ENCODE measurements at regions not wholly inside any gene's neighbourhood (a gene's known extent, or its start where the extent isn't known, plus 50 kb on each side); places are given as distances from the start of the nearest gene placed in this dataset.
"Not testable (repeated sequence)": the region's sequence is repeated elsewhere in the genome, so short reads cannot be mapped to it uniquely, and the experiment has no call there.

DNA sequence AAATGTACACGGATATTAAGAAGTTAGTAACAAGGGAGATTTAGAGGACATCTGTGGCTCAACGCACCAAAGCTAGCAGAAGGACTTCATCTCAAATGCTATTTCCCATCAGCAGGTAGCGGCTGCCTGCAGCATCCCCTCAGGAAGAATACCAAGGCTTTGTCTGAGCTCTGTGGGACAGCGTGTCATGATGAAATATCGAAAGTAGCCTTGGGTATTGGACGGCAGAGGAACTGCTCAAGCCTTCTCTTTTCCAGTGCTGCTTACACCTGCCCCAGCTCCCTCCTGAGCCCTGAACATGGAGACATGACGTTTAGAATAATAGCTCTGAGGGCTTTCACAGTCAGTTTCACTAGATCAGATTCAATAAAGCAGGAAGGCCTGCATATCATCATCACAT, 241.6 kb downstream of the SUCLG1 start:
- DNase-seq (ENCODE audit: low read depth in 3 of 3): no peak

DNA sequence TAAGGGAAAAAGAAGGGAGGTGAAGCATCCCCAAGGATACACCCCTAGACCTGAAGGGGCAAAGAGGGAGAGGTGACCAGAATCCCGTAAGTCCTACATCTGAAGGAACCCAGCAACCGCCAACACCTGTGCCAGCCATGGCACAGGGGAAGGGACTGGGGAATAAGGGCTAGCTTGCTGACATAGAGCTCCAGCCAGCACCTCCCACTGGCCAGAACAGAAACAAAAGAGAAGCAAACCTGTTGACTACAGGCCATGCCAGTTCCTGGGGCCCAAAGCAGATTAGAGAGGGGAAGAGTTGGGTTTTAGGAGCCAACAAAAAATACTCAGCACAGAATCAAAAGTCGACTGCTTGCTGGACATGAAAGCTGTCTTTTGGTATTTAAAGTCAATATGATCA, 244.6 kb downstream of the SUCLG1 start:
- DNase-seq (ENCODE audit: low read depth in 3 of 3): no peak

DNA sequence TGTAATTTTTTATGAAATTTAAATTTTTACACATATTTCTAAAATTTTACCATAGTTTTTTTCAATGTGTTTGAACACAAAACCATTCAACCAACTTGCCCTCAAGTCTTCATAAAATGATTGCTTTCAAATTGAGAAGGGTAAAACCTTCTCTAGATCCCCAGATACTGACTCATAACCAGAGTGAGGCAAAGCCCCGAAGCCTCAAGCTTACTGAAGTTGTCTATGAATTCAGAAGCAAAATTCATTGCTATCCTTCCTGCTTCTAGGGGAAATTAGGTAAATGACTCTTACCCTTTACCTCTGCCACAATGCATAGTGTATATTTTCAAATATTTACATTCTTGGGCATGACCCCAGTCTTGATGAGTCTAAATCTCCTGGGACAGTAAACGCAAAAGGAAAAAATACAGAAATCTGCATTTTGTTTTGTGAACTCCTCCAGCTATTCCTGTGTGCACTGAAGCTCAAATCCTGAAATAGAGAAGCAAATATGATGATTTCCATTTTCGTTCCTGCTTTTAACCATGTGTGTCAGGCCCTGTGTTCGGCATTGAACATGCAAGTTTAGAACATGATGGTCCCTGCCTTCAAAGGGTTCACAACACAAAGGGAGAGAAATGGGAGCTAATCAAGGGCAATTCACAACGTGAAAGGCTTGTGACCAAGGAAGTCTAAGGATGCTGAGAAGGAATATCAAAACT, 246.3 kb downstream of the SUCLG1 start:
- DNase-seq (ENCODE audit: low read depth in 3 of 3): no peak

DNA sequence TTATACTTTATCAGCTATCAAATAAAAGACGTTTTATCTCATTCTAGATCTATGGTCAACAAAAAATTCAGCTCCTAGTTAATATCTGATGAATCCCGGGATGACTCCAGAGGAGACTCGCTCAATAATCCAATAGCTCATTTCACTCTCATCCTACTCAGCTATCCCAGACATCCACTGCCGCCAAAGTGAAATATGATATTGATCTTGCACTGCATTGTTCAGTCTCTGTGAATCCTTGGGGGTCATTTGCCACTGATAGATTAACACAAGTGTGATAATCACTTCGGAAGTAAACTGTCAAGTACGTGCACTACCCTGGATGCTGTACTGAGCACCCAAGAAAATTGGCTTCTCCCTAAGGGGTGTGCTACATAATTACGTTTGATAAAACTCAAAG, 249.1 kb downstream of the SUCLG1 start:
- no peak for DNase-seq (ENCODE audit: low read depth in 3 of 3)

DNA sequence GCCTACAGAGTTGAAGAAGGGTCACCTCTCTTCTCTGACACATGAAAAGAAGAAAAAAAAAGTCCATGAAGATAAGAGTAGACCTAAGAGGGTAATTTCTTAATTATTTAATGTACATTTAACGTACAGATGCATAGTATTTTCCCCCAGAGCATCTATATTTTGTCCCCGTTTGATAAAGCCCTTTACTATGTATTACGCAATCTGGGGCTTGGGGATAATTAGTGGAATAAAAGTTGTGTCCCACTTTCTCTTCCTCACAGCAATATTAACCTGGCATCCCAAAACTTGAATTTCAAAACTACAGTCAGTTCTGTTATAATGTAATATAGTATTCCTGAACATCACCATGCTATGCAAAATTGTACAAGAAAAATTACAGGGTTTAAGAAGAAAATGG, 254.1 kb downstream of the SUCLG1 start:
- no peak for DNase-seq (ENCODE audit: low read depth in 3 of 3)

DNA sequence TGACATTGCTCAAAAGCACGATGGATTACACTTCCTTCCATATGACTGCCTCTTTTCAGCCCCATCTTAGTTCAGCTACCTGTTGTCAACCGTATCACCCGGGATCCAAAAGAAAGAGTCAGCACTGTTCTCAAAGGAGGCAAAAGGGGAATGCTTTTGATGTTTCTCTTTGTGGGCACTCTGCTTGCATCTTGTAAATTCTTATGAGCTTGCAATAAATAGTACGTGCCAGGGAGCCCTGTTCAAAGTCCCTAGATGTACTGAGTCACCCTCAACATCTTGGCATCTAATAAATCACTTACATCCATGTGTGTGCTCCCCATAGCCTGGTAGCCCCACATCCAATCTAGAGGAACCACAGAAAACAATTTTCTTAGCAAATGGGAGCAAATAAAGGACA, 256.9 kb downstream of the SUCLG1 start:
- no peak for DNase-seq (ENCODE audit: low read depth in 3 of 3)

DNA sequence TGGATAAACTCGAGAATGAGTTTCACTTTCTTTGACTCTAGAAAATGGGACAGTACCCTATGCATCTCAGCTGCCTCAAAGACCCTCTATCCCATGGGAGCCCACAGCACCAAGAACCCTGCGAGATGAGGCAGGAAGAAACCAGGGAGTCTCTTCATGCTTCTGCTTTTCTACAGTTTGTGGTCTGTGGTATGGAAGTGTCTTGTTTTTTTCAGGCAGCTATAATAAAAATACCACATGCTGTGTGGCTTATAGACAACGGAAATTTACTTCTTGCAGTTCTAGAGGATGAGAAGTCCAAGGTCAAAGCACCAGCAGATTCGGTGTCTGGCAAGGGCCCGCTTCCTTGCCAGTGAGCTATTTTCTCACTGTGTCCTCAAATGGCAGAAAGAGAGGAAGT, 257.9 kb downstream of the SUCLG1 start:
- DNase-seq (ENCODE audit: low read depth in 3 of 3): no peak

DNA sequence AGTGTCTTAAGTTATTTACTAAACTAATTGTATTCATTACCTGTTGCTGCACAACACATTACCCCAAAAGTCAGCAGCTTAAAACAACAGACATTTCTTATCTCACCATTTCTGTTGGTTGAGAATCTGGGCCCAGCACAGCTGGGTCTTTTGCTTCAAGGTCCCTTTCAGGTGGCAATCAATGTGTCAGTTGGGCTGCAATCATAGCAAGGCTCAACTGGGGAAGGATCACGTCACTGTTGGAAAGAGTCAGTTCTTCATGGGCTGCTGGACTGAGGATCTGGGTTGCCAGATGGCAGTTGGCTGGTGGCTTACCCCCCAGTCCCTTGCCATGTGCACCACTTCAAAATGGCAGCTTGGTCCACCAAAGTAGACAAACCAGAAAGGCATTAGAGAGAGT, 261.2 kb downstream of the SUCLG1 start:
- no peak for DNase-seq (ENCODE audit: low read depth in 3 of 3)

DNA sequence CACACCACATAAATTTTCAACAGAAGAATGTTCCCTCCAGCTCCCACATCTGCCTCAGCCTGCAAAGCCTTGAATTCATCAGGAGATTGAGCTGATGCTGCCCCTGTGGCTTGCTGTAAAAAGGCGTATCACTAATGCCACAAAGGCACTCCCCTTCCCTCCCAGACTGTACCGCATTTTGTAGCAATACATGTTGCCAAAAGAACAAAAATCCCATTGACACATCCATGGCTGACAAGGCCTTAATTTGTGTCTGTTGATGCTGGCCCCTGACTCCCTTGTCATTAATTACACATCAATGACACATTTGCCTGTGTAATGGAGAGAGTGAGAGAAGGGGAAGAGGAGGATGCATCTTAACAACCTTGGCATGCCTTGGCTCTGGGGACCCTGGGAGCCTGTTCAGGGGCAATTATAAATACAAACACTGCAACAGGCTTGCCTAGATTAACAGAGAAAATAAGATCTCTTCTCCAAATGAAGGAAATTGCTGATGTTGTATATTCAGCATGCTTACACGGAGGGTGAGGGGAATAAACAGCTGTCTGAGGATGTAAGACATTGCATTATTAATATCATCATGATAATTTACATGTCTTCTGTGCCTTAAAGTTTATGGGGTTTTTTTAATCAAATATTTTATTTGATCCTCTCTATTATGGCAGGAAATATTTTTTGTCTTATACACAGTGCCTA, 264.0 kb downstream of the SUCLG1 start:
- DNase-seq (ENCODE audit: low read depth in 3 of 3): no peak

DNA sequence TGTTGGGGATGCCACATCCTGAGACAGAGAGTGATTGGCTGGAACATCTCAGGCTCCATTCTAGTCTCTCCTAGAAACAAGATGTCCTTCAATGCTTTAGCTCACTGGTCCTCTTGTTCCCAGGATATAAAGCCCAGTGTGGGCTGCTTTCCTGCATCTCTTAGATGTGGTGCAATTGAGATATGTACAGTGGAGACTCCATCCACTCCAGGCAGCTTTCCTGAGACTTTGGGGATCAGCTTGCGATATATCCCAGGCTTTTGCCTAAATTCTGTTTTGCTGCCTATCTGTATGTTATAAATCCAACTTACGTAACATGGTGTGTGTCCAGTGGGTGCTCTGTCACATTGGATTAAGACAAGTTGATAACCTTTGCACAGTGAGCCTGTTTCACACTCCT, 264.9 kb downstream of the SUCLG1 start:
- DNase-seq (ENCODE audit: low read depth in 3 of 3): no peak

DNA sequence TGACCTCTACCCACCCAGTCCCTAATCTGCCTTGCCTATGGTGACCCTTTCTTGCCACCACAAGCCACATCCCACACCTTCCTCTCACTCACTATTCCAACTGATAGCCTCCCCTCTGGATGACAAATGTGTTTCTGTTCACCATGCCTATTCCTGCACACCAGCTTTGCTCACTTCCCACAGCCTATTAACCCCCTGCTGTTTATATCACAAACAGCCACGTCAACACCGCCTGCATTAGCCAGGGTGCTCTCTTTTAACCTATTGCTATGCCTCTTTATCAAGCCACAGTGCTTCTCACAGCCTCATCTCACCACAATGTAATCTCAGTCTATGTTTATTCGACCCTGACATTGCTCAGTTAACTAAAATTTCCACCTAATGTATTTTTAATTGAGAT, 271.8 kb downstream of the SUCLG1 start:
- DNase-seq (ENCODE audit: low read depth in 3 of 3): no peak

DNA sequence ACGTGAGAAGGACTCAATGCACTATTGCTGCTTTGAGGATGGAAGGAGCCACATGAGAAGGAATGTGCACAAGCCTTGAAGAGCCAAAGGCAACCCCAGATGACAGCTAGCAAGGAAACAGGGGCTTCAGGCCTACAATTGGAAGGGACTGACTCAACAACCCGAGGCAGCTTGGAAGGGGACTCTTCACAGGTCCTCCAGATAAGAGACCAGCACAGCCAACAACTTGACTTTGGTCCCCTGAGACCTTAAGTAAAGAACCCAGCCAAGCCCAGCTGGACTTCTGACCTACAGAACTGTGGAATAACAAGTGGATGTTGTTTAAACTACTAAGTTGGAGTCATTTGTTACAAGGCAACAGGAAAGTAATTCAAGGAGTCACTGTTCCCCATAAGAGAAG, 277.2 kb downstream of the SUCLG1 start:
- DNase-seq (ENCODE audit: low read depth in 3 of 3): no peak

DNA sequence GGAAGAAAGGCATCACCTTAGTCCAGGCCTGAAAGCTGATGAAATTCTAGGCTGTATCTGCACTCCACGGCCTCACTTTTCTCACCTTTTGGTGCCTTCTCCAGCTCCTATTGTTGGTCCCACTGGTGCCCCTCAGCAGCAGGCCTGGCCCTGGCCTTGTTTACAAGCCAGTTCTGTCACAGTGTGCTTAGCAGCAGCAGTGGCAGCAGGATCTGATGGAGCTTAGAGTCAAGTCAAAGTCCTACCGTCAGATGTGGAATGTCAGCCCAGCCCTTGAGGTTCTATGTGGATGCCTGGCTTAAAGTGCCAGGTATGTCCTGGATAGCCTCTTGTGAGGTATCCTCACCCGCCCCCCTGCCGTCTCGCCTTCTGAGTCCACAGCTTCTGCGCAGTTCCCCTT, 281.3 kb downstream of the SUCLG1 start:
- DNase-seq (ENCODE audit: low read depth in 3 of 3): no peak

DNA sequence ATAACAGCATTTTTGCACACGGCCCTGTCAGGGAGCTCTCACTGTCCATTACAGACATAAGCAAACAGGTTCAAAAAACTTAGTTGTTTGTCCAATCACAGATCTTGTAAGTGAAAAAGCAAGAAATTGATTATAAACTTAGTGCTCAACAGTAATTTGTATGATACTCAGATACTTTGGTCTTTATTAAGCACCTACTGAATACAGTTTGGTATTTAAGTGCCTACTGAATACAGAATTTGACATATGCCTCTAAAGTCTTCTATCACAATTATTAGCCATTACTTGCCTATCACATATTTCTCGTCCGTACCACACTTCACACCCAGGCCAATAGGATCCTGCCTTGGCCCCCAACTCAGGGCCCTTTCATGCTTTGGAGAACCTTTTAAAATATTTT, 283.1 kb downstream of the SUCLG1 start:
- no peak for DNase-seq (ENCODE audit: low read depth in 3 of 3)

DNA sequence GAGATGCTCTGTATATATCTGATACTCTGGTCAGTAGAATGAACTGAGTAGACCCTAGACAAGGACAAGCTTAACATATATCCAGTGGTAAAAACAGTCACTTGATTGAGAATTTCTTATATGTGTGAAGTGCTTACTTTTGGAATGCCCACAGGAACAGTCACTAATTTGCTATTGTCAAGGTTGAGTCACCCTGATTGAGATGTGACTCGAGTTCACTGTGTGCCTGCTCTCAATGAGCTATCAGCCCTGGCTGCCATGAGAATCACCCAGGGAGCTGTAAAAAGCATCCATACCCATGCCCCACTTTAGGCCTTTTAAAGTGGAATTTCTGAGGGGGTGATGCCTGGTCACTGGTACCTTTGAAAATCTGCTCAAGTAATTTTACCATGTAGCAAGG, 283.7 kb downstream of the SUCLG1 start:
- DNase-seq (ENCODE audit: low read depth in 3 of 3): no peak

DNA sequence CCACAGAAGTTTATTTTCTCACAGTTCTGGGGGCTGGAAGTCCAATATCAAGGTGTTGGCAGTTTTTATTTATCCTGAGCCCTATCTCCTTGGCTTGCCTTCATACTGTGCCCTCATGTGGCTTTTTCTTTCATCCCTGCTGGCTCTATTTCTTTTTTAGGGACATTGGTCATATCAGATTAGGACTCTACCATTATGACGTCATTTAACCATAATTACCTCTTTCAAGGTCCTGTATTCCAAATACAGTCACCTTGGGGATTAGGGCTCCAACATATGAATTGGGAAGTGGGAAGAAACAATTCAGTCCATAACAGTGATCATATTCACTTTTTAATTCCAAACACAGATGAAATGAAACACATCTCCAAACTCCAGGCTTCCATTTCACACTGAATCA, 286.0 kb downstream of the SUCLG1 start:
- DNase-seq (ENCODE audit: low read depth in 3 of 3): no peak

DNA sequence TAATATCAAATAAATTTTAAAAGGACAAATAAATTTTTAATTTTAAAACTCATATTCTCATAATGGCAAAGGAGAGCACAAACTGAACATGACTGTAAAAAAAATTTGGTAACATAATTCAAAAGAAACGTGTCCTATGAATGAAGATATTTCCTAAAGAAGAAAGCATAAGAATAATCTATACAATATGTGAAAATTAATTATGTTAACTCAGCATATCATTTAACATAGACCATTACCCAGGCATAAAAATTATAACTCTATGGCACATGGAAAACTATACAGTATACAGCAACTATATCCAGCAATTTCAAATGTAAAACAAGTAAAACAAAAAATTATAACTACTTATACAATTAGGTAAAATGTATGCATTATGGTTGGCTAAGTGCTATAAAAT, 288.1 kb downstream of the SUCLG1 start:
- DNase-seq (ENCODE audit: low read depth in 3 of 3): no peak

DNA sequence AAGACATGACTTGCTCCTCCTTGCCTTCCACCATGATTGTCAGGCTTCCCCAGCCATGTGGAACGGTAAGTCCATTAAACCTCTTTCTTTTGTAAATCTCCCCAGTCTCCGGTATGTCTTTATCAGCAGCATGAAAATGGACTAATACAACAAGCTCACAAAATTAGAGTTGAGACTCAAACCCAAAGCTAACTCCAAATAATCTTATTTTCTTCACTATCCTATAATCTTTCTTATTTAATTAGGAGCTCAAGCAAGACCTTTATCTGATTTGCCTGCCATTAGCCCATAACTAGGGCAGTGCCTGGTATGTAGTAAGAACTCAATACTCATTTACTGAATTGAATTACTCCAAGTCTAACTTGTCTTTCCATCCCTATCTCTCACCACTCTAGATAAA, 289.2 kb downstream of the SUCLG1 start:
- no peak for DNase-seq (ENCODE audit: low read depth in 3 of 3)

DNA sequence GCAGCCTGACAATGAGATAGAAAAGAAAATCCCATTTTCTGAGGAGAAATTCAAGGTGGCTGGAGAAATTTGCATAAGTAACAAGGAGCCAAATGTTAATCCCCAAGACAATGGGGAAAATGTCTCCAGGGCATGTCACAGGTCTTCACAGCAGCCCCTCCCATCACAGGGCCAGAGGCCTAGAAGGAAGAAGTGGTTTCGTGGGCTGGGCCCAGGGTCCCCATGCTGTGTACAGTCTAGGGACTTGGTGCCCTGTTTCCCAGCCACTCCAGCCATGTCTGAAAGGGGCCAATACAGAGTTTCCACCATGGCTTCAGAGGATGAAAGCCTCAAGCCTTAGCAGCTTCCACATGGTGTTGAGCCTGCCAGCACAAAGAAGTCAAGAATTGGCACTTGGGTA, 290.5 kb downstream of the SUCLG1 start:
- DNase-seq (ENCODE audit: low read depth in 3 of 3): not testable (repeated sequence)

DNA sequence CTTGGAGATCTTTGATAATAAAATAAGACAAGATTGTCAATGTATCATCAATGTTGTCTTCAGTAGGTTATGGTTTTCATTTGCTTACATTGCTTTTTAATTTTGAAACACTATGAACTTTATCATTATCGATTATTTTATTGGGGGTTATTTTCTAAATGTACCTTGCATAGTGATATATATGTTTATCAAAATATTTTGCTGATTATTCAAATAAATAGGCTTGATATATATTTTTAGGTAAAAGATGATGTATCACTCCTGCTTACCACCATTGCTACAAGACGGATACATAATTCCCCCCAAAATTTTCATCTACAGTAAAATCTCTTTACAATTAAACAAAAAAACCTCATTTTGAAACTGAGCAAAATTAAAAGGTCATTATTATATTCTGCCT, 293.8 kb downstream of the SUCLG1 start:
- no peak for DNase-seq (ENCODE audit: low read depth in 3 of 3)

DNA sequence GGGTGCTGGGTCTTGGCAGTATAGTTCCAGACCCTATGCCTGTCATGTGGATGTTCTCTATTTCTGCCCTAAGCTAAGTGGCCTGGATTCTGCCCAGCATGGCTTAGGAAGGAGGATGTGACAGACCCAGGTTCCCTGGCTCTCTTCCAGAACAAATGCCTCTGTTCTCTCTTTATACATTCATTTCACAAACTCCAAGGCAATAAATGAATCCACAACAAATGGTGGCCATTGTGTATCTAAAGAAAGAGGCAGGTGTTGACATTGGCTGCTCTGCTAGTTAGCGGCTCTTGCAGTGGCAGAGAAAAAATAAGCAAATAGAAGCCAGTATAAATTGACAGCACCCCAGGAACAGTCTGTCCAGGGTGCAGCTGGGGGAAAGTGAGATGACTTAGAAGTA, 298.6 kb downstream of the SUCLG1 start:
- no peak for DNase-seq (ENCODE audit: low read depth in 3 of 3)

DNA sequence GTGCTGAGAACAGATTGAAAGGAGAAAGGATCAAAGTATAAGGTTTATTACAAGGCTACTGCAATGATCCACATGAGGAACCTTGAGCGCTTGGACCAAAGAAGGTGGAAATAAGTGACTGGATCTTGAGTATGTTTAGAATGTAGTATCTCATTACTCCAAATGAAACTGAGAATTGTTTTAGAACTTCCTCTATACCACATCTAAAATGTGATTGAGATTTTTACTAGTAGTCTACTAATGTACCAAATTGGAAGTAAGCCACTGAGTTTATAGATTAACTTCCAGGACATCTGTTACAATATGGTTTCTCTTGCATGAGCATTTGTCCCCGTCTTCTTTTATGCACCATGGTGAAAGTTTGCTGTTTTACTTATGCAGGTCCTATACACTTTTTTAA, 300.5 kb downstream of the SUCLG1 start:
- no peak for DNase-seq (ENCODE audit: low read depth in 3 of 3)

DNA sequence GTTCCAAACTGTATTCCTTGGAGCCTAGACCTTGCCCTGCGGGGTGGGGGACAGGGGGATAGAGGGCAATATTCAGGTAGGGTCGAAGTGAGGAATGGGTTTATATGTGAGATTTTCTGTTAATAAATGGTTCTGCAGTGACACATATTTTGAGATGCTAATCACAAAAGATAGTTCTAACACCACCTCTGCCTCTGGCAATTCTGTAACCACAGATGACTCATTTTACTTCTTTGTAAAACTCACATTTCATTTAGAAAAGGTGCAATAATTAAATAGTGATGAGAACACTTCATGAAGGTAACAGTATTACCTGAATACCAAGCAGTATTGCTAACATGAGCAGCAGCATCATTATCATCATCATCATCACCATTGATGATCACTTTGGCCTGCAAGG, 306.6 kb downstream of the SUCLG1 start:
- no peak for DNase-seq (ENCODE audit: low read depth in 3 of 3)

DNA sequence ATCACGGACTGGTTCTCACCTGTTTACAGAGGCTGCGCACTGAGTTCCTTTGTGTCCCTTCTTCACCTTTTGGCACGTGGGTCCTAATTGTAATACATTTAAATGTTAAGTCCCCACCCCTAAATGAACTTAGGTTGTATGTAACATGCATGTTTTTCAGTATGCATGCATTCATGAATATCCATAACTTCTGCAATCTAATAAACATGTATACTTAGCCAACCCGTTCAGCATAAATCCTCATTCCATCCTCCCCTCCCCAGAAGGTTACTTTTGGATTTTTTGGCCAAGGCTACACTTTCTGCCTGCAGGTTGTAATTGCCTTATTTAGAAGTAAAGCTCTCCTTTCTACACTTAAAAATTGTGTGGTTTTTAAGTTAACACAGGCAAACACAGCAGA, 314.7 kb downstream of the SUCLG1 start:
- no peak for DNase-seq (ENCODE audit: low read depth in 3 of 3)

All from stimulated activated CD4-positive, alpha-beta T cell treated with anti-CD3 and anti-CD28 coated beads, TNF-alpha, amount 100 ng/mL, for 4 hours (primary cell).